ENCODE measurements at regions not wholly inside any gene's neighbourhood (a gene's known extent, or its start where the extent isn't known, plus 50 kb on each side); places are given as distances from the start of the nearest gene placed in this dataset.

- no peak for DNase-seq (ENCODE audit: extremely low read depth, low read depth)
- no peak for TF ChIP-seq CTCF (IDR thresholded peaks at IDR 0.05; ENCODE audit: low read depth, low read length, missing control alignments)
- no peak overlapping the region for H3K4me3 ChIP-seq (replicated peaks; ENCODE audit: low read depth, low read length)
Measured at GRCh38 chr2:5369510-5369909, 322.7 kb upstream of the SOX11 start.

- TF ChIP-seq CTCF (IDR thresholded peaks at IDR 0.05; ENCODE audit: low read depth, low read length, missing control alignments): no peak
- H3K4me3 ChIP-seq (replicated peaks; ENCODE audit: low read depth, low read length): no peak overlapping the region
- DNase-seq (ENCODE audit: extremely low read depth, low read depth): no peak
Measured at GRCh38 chr2:5370158-5370557, 322.0 kb upstream of the SOX11 start.

DNA sequence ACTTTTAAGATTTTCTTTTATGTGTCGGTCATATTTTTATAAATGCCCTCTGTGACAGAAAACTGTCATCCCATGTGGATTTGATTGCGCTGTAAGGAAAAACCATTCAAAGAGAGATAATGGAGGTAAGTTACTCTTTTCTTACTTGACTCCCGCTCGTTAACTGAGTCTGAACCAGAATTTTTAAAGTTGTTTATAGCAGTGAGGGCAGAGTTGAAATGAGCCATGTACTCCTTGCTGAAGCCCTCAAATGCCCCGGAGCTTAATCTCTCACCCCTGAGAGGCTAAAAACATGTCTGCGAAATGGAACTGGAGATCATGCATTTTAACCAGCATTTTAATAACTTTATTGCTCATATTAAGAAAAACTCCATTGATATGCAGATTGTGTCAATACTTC is 320.0 kb upstream of the SOX11 start:
- H3K4me3 ChIP-seq (replicated peaks; ENCODE audit: low read depth, low read length): no peak overlapping the region
- no peak for DNase-seq (ENCODE audit: extremely low read depth, low read depth)
- TF ChIP-seq CTCF (IDR thresholded peaks at IDR 0.05; ENCODE audit: low read depth, low read length, missing control alignments): no peak

- no peak overlapping the region for H3K4me3 ChIP-seq (replicated peaks; ENCODE audit: low read depth, low read length)
- DNase-seq (ENCODE audit: extremely low read depth, low read depth): no peak
- TF ChIP-seq CTCF (IDR thresholded peaks at IDR 0.05; ENCODE audit: low read depth, low read length, missing control alignments): no peak
Measured at GRCh38 chr2:5373200-5373599, 319.0 kb upstream of the SOX11 start.

DNA sequence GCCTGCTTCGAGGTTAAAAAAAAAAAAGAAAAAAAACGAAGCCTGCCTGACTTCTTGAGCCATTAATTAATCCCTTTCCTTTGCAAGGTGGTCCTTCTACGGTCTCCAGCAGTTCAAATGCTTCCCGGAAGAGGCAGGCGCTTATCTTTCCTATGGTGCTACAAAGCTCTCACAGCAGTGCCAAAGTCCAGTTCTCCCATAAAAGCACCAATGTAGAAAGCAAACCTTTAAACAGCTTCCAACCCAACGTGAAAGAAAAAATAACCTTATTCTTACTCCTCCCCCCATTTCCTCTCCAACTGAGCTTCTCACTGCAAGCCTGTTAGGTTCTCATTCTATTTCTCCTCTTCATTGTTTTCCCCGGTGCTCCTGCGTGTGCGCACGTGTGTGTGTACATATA is 317.4 kb upstream of the SOX11 start:
- no peak for DNase-seq (ENCODE audit: extremely low read depth, low read depth)
- no peak overlapping the region for H3K4me3 ChIP-seq (replicated peaks; ENCODE audit: low read depth, low read length)
- no peak for TF ChIP-seq CTCF (IDR thresholded peaks at IDR 0.05; ENCODE audit: low read depth, low read length, missing control alignments)

GRCh38 chr2:5377323-5377722 is 314.9 kb upstream of the SOX11 start:
- no peak for TF ChIP-seq CTCF (IDR thresholded peaks at IDR 0.05; ENCODE audit: low read depth, low read length, missing control alignments)
- no peak for DNase-seq (ENCODE audit: extremely low read depth, low read depth)
- no peak overlapping the region for H3K4me3 ChIP-seq (replicated peaks; ENCODE audit: low read depth, low read length)

DNA sequence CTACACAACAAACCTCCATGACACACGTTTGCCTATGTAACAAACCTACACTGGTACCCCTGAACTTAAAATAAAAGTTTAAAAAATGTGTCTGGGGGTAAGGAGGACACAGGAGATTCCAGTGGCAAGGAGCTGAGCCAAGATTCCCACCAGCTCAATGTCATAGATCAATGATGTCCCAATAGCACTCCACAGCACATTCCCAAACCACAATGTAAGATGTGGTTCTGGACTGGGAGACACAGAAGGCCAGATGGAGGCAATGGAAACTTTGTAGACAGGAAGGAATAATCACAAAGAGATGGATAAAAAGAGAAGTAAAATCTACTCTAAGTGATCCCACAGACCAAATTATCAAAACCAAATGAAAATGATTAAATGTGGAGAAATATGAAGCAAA is 312.4 kb upstream of the SOX11 start:
- no peak for DNase-seq (ENCODE audit: extremely low read depth, low read depth)
- H3K4me3 ChIP-seq (replicated peaks; ENCODE audit: low read depth, low read length): no peak overlapping the region
- no peak for TF ChIP-seq CTCF (IDR thresholded peaks at IDR 0.05; ENCODE audit: low read depth, low read length, missing control alignments)

Measured in HFF-Myc (cell line).